HG03066 (cell line): ENCODE measurements at regions not wholly inside any gene's neighbourhood (a gene's known extent, or its start where the extent isn't known, plus 50 kb on each side); places are given as distances from the start of the nearest gene placed in this dataset.
"Not testable (repeated sequence)": the region's sequence is repeated elsewhere in the genome, so short reads cannot be mapped to it uniquely, and the experiment has no call there.

Experiments
- ATAC-seq: cut with Tn5 transposase; IDR thresholded peaks from one replicate; pipeline ENCODE4 v1.9.1; 2021; ENCODE audit warnings: low read depth; ENCODE audit not compliant: unreplicated experiment

- no peak for ATAC-seq
Measured at GRCh38 chr4:77220828-77221613, 64.0 kb downstream of the CCNG2 start.

GRCh38 chr4:77225022-77225421, 68.0 kb downstream of the CCNG2 start:
- ATAC-seq: no peak

DNA sequence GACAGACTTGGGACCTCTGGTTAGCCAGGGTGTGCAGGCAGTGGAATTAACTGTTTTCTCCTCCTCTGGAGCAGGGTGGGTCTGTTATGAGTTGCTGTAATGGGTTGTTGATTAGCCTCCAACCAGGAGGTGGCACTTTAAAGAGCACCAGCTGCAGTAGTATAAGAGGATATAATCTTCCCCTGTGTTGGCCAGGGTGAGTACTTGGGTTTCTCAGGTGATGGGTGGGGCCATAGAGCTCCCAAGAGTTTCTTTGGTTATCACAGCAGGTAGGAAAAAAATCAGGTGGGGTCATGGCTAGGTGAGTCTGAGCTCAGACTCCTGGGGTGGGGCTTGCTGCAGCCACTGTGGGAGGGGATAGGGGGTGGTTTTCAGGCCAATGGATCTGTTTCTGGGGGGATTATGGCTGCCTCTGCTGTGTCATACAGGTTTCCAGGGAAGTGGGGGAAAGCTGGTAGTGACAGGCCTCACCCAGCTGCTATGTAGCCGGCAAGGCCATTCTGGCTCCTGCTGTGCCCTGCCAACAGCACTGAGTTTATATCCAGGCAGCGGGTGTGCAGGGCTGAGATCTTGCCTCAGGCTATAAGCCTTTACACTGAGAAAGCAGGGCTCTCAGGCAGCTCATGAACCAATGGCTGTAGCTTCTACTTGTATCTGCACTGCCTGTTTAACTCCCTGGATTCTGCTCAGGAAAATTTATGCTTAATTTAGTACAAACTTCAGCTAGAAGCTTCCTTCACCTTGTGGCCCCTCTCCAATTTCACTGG, 70.1 kb downstream of the CCNG2 start:
- ATAC-seq: no peak

- ATAC-seq: no peak
Measured at GRCh38 chr4:77229433-77229832, 72.4 kb downstream of the CCNG2 start.

- no peak for ATAC-seq
Measured at GRCh38 chr4:77232653-77233052, 75.6 kb downstream of the CCNG2 start.

- no peak for ATAC-seq
Measured at GRCh38 chr4:77235289-77235854, 78.4 kb downstream of the CCNG2 start.

DNA sequence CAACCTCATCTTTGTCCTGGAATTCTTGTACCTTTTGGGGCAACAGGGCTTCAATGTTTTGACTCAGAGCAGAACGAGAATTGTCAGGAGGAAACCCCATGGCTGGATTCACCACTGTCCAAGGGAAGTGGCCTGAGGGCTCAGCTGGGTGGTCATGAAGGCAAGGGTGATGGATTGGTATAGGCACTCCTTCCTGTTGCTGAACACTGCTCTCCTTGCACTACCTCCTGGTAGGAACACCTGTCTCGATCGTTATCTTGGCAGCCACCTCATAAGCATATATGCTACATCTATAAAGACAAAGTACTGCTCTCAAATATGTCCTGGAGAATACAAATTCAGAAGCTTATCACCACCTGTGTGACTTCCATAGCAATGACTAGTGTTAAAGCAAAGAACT, 79.8 kb downstream of the CCNG2 start:
- no peak for ATAC-seq

GRCh38 chr4:77240469-77241066, 83.6 kb downstream of the CCNG2 start:
- ATAC-seq: no peak

DNA sequence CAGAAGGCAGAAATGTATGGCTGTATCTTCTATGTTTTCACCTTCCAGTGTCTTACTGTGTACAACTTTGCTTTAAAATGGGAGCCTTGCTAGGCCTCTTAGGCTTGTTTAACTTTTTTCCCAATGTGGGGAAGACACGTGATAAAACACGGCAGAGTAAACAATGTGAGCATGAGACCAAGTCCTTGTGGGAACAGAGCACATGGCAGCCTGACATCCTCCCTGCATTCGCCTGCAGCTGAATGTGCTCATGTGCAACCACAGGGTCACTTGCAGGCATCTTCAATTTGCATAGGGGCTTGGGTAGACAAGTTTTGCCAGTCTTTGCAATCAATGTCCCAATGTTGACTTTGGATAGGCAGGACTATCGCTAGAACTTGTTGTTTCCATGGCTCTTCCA, 91.8 kb downstream of the CCNG2 start:
- ATAC-seq: no peak

DNA sequence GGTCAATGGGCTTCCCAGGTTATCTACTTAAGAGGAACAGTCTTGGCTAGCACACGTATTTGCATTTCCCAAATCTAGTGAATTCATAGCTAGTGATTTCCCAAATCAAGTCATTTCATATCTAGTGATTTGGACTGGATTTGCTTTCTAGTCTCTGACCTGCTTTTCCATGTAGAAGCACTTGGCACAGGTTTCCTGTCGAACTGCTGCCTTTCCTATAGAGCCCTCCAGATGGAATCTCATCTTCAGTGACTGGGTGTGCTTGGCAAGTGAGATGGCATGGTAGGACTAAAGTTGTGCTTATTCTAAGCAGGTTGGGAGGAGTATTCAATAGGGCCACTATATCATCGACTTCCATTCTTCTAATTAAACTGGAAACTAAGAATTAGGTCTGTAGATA, 94.7 kb downstream of the CCNG2 start:
- no peak for ATAC-seq

- no peak for ATAC-seq
Measured at GRCh38 chr4:77263247-77263646, 106.2 kb downstream of the CCNG2 start.

- ATAC-seq: not testable (repeated sequence)
Measured at GRCh38 chr4:77263976-77264375, 107.0 kb downstream of the CCNG2 start.

- ATAC-seq: no peak
Measured at GRCh38 chr4:77264826-77265225, 107.8 kb downstream of the CCNG2 start.

DNA sequence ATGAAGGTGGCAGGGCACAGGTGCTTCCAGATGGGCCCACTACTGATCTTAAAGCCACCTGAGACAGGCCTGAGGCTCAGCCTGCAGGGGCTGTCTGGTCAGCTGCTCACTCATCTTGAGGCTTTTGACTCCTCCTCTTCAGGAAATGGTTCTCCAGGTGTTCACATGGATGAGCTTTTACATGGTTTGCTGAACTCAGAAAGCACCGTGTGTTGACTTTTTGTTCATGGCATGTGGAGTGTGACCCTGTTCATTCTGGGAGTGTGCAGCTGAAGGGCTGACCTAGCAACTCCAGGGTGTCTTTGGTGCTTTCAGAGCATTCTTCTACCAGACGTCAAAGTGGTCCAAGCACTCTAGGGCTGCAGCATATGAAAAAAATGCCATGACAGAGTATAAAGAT, 111.1 kb downstream of the CCNG2 start:
- no peak for ATAC-seq

- ATAC-seq: no peak
Measured at GRCh38 chr4:77269505-77269904, 112.5 kb downstream of the CCNG2 start.

- ATAC-seq: no peak
Measured at GRCh38 chr4:77273412-77273811, 116.4 kb downstream of the CCNG2 start.

- ATAC-seq: not testable (repeated sequence)
Measured at GRCh38 chr4:77279114-77279513, 122.1 kb downstream of the CCNG2 start.

DNA sequence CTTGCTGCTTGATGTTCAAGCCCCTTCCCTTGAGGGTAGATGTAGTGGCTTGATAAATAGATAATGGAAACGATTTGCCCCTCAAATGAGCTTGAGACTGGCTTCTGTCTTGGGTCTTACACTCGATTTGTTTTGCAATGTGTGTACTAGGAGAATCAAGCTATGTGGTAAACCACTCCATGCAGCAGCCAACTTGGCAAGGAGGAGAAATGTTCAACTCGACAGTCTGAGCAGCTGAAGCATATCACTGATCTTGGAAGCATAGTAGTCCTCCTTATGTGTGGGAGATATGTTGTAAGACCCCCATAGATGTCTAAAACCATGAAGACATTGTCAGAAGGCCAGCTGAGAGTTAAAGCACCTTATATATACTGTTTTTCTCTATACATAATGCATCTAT, 125.3 kb downstream of the CCNG2 start:
- no peak for ATAC-seq

GRCh38 chr4:77284036-77284435, 127.0 kb downstream of the CCNG2 start:
- ATAC-seq: no peak

DNA sequence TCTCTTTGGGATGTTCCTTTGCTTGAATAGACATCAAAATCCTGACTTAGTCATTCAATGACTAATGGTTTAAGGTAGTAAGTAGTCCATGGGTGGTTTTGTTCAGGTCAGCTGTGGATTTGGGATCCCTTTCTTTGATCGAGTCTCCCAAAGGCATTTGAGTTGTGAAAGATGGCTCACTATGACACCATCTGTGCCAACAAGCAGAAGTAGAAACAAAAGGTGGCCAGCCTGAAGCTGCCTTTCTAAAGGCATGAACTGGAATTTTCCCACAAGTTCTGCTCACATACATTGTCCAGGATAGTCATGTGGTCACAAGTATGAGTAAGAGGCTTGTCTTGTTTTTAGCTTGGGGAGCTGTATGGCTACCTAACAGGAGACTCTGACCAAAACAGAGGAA, 129.9 kb downstream of the CCNG2 start:
- ATAC-seq: no peak

GRCh38 chr4:77293426-77293825, 136.4 kb downstream of the CCNG2 start:
- ATAC-seq: no peak
